Astrocyte (in vitro differentiated cells and primary cell): ENCODE measurements at regions not wholly inside any gene's neighbourhood (a gene's known extent, or its start where the extent isn't known, plus 50 kb on each side); places are given as distances from the start of the nearest gene placed in this dataset.

Source experiments
- CTCF ChIP-seq: IDR thresholded peaks from 2 replicates; pipeline ENCODE4 v1.5.1; 2011; ENCODE audit warnings: low read depth, mild to moderate bottlenecking, inconsistent platforms, low read length, moderate library complexity; ENCODE audit not compliant: insufficient read depth
- EZH2 ChIP-seq: IDR thresholded peaks from 2 replicates; pipeline ENCODE4 v1.6.1; 2012; ENCODE audit warnings: mild to moderate bottlenecking, low read length, inconsistent platforms; ENCODE audit not compliant: insufficient read depth

DNA sequence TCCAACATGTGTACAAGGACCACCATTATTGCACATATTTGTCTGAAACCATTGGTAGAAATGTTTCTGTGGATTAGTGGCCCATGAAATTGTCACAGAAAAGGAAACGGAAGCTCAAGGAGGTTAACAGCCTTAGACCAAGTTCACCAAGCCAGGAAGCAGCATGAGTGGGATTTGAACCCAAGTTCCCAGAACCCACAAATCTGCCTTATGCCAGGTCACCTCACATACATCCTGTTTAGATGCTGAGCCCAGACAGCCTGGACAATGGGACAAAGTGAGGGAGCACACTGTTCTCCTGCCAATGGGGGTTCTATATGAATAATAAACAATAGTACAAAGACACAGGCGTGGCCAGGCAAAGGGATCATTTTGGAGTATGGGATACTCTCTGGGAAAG lies 59.6 kb upstream of the CA12 start:
- TF ChIP-seq CTCF: no peak
- no peak for TF ChIP-seq EZH2
